Spinal cord (tissue), 9 donors: ENCODE measurements at regions not wholly inside any gene's neighbourhood (a gene's known extent, or its start where the extent isn't known, plus 50 kb on each side); places are given as distances from the start of the nearest gene placed in this dataset.
"Not testable (repeated sequence)": the region's sequence is repeated elsewhere in the genome, so short reads cannot be mapped to it uniquely, and the experiment has no call there.

Experiments used
- DNase-seq, 6 donors: peaks; one replicate each; pipeline versions ENCODE4 v3.0.0 to v3.0.0-alpha.2; 2013 to 2015; ENCODE audit warnings: low spot score in 6 of 6, low read depth in 4 of 6
- H3K27ac ChIP-seq: one replicate; pipeline ENCODE4 v1.5.1; 2013; ENCODE audit warnings: low read depth, low read length, control low read depth
- H3K27me3 ChIP-seq: one replicate; pipeline ENCODE4 v1.6.1; 2013; ENCODE audit warnings: low read length; ENCODE audit not compliant: control insufficient read depth, insufficient read depth
- H3K36me3 ChIP-seq: one replicate; pipeline ENCODE4 v1.6.1; 2013; ENCODE audit warnings: low read length; ENCODE audit not compliant: control insufficient read depth, insufficient read depth
- H3K4me1 ChIP-seq: one replicate; pipeline ENCODE4 v1.6.1; 2013; ENCODE audit warnings: low read length; ENCODE audit not compliant: control insufficient read depth, insufficient read depth
- H3K4me3 ChIP-seq: one replicate; pipeline ENCODE4 v1.5.1; 2013; ENCODE audit warnings: low read depth, low read length, control low read depth
- H3K9me3 ChIP-seq: one replicate; pipeline ENCODE4 v1.6.1; 2013; ENCODE audit warnings: low read length; ENCODE audit not compliant: control insufficient read depth, insufficient read depth
- WGBS: methylation state at CpG from one replicate; pipeline ENCODE4 v1.1.5; 2013; ENCODE audit warnings: missing lambda C conversion rate; ENCODE audit not compliant: insufficient coverage; 5-methylcytosine and 5-hydroxymethylcytosine counted together
- donor health status: healthy.

DNA sequence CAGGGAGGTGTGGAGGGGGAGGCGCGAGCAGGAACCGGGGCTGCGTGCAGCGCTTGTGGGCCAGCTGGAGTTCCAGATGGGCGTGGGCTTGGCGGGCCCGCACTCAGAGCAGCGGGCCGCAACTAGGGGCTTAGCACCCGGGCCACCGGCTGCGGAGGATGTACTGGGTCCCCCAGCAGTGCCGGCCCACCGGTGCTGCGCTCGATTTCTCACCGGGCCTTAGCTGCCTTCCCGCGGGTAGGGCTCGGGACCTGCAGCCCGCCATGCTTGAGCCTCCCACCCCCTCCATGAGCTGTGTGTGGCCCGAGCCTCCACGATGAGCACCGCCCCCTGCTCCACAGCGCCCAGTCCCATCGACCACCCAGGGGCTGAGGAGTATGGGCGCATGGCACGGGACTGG lies 309.0 kb upstream of the ELAVL2 start:
- H3K4me1 ChIP-seq, H3K27me3 ChIP-seq, H3K4me3 ChIP-seq, H3K27ac ChIP-seq, H3K9me3 ChIP-seq, DNase-seq, H3K36me3 ChIP-seq: not testable (repeated sequence)
- 95% methylated on average over 26 of the region's 29 CpGs for WGBS

DNA sequence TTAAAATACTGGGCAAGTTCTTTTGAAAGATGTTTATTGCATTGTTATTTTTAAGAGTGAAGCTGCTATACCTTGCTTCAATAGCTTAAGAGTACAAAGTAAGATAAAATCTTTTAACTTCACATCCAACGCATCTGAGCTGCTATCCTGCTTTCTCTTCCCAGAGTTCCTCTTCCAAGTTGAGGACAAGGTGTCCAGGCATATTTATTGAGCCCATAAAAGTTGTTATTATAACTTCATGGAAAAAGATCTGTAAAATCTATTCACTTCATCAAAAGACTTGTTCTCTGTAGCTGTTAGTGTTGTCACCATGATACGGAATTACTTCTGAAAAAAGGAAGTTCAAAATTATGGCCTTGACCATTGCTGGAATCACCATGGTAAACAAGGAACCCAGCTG lies 306.2 kb upstream of the ELAVL2 start:
- H3K9me3 ChIP-seq = no peaks in the 10 kb centered on the region
- no peaks in the 10 kb centered on the region for H3K4me1 ChIP-seq
- 67% methylated on average over 1 of the region's 2 CpGs for WGBS
- H3K4me3 ChIP-seq = no peak overlapping the region
- no peak for DNase-seq
- H3K27me3 ChIP-seq = no peaks in the 10 kb centered on the region
- no peak overlapping the region for H3K27ac ChIP-seq
- H3K36me3 ChIP-seq = no peaks in the 10 kb centered on the region

DNA sequence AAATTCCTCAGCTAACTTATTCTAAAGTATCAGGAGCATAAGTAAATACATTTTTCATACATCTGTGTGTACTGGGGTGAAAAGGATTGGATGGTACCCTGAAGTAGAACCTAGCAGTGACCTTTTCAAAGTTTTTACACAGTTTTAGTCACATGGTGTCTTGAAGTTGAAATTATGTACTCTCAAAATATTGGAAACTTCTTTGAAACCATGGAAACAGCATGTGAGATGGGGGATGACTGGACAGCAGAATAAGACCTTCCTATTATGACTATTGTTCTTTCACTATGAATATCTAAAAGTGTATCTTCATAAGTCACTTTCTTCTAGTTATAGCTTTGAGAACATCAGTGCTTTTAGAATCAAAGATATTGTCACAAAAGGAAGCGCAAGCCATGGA lies 301.5 kb upstream of the ELAVL2 start:
- no CpG with 5 or more reads among the region's 1 CpG for WGBS

DNA sequence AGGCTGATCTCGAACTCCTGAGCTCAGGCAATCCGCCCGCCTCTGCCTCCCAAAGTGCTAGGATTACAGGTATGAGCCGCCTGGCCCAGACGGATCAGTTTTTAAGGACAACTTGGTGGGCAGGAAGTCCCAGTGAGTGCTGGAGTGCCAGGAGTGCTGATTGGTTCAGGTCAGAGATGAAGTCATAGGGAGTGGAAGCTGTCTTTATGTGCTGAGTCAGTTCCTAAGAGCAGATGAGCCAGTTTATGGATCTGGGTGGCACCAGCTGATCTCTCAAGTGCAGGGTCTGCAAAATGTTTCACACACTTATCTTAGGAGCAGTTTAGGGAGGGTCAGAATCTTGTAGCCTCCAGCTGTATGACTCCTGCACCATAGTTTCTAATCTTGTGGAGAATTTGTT lies 292.1 kb upstream of the ELAVL2 start:
- H3K4me3 ChIP-seq = no peak overlapping the region
- no peaks in the 10 kb centered on the region for H3K9me3 ChIP-seq
- H3K36me3 ChIP-seq = no peaks in the 10 kb centered on the region
- H3K27me3 ChIP-seq = no peaks in the 10 kb centered on the region
- H3K4me1 ChIP-seq = no peaks in the 10 kb centered on the region
- WGBS = 91% methylated on average over 5 of the region's 5 CpGs
- DNase-seq = no peak
- H3K27ac ChIP-seq = no peak overlapping the region

More for the DNA sequence above, 301.5 kb upstream of the ELAVL2 start:
- no peaks in the 10 kb centered on the region for H3K36me3 ChIP-seq
- H3K27me3 ChIP-seq = no peaks in the 10 kb centered on the region
- DNase-seq = no peak
- no peak overlapping the region for H3K4me3 ChIP-seq
- no peaks in the 10 kb centered on the region for H3K9me3 ChIP-seq
- H3K27ac ChIP-seq = no peak overlapping the region
- H3K4me1 ChIP-seq = no peaks in the 10 kb centered on the region

DNA sequence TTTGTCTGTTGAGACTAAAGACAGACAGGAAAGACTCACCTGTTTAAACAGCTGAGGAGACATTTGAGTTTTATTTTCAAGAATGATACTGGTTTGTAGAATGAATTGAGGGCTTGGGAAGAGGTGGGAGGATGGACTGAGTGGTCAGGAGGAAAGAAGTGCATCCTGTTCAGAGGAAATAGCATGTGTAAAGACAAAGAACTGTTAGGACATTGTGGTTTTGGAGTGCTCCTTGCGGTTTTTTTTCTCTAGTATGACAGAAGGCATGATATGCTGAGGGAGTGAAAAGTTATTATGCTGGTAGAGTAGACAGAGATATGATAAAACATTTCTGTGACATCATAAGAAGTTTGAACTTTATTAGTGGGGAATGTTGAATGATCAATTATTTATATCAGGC lies 270.7 kb upstream of the ELAVL2 start:
- WGBS = 0% methylated on average over 1 of the region's 1 CpG
- H3K36me3 ChIP-seq = no peaks in the 10 kb centered on the region

DNA sequence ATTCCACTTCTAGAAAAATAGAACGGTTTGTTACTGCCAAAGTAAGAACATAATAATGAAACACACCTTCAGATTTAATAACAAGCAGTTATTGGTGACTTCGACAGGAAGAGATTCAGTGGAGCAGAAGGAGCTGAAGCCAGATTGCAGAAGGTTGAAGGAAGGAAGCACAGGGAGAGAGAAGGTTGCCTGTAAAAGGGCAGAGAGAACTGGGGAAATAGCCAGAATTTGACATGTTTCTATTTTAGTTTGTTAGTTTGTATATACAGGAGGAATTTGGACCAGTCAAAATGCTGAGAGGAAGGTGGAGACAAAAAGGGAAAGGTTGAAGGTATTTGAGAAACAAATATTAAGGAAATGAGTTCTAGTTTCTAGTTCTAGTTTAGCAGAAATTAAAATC lies 269.2 kb upstream of the ELAVL2 start:
- Histone ChIP-seq H3K9me3 (no peaks in the 10 kb centered on the region), H3K4me1 (no peaks in the 10 kb centered on the region), H3K4me3 (no peak overlapping the region), H3K27me3 (no peaks in the 10 kb centered on the region), H3K36me3 (no peaks in the 10 kb centered on the region), H3K27ac (no peak overlapping the region)
- no CpG with 5 or more reads among the region's 2 CpGs for WGBS
- no peak for DNase-seq

More for the DNA sequence above, 270.7 kb upstream of the ELAVL2 start:
- Histone ChIP-seq H3K27me3 (no peaks in the 10 kb centered on the region), H3K4me1 (no peaks in the 10 kb centered on the region), H3K9me3 (no peaks in the 10 kb centered on the region), H3K27ac (no peak overlapping the region), H3K4me3 (no peak overlapping the region)
- no peak for DNase-seq

DNA sequence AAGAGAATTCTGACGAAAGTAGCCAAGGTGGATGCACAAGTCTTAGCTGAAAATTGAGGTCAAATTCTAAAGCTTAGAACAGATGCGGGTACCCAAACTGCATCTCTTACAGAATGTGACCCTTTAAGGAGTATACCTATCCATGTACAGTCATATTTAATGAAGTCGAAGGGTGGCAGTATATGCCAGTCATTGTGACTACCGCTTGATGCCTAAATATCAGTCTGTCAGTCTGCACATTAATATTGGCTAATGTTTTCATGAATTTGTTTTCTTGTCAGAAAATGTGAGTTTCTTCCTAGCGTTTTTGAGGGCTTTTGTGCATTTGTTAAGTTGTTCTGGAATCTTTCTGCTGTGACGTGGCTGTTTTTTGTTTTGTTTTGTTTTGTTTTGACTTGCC lies 264.5 kb upstream of the ELAVL2 start:
- Histone ChIP-seq H3K4me3 (no peak overlapping the region), H3K27ac (no peak overlapping the region), H3K9me3 (no peaks in the 10 kb centered on the region), H3K36me3 (no peaks in the 10 kb centered on the region), H3K4me1 (no peaks in the 10 kb centered on the region), H3K27me3 (no peaks in the 10 kb centered on the region)
- WGBS = 89% methylated on average over 3 of the region's 6 CpGs
- no peak for DNase-seq

DNA sequence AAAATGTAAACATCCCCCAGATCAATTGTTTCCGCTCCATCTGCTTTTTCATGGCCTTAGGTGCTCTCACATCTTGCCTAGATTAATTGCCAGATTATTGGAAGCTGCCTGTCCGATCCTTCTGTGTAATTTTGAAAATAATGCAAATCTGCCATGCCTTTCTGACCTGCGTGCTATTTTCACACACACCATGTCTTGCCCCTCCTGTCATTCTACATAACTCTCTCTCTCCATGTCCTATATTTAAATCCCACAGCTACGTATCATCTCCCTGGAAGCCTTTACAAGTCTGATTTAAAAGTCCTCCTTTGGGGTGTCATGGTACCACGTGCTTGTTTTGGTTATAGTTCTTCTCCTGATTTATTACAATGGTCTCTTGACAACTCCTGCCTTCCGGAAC lies 247.6 kb upstream of the ELAVL2 start:
- Histone ChIP-seq H3K27me3 (no peaks in the 10 kb centered on the region), H3K36me3 (no peaks in the 10 kb centered on the region), H3K9me3 (no peaks in the 10 kb centered on the region), H3K4me1 (no peaks in the 10 kb centered on the region), H3K27ac (no peak overlapping the region), H3K4me3 (no peak overlapping the region)
- WGBS = 63% methylated on average over 3 of the region's 6 CpGs
- no peak for DNase-seq

DNA sequence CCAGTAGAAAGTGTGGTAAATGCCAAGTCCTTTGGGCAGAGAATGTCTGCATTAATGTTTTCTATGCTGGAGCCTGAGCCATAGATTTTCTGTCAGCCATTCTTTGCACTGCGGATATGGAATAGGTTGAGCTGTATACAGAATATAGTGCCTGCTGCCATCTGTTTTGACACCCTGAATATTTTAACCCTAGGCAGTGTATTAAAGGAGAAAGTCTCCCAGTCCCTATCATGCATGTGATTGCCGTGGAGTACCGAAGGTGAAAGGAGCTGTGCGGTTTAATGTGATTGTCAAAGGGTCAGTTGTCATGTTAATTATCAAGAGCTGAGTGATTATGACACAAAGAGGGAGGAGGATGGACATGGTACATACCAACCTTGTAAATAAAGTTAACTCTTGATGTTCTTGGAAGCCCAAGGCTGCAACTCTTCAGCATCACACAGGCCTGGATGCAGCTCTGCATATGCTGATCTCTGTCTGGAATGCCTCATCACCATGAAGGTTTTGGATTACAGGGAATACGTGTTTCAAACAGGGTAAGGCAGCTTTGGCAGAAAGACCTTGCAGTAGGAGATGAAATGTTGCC lies 247.1 kb upstream of the ELAVL2 start:
- H3K27ac ChIP-seq = no peak overlapping the region
- no peak overlapping the region for H3K4me3 ChIP-seq
- no peaks in the 10 kb centered on the region for H3K9me3 ChIP-seq
- WGBS = 20% methylated on average over 1 of the region's 5 CpGs
- peak in 2 of 6 donors; percentile 2 to 36 for DNase-seq
- H3K27me3 ChIP-seq = no peaks in the 10 kb centered on the region
- no peaks in the 10 kb centered on the region for H3K4me1 ChIP-seq
- no peaks in the 10 kb centered on the region for H3K36me3 ChIP-seq

DNA sequence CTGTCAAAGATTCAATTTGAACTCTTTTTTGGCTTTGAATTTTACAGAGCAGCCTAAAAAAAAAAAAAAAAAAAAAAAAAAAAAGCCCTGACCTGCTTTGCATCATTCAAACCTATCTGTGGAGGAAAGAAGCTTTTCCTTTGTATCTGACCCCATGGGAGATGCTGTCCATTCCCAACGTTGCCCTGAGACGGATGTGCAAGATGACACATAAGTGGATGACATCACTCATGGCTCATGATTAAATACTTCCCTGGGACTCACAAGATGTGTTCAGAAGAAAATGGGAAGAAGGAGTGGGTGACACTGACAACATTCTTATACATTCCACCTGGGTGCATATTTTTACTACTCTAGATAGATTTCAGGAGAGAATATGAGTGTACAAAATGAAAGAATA lies 245.7 kb upstream of the ELAVL2 start:
- Histone ChIP-seq H3K4me1 (no peaks in the 10 kb centered on the region), H3K4me3 (no peak overlapping the region), H3K27me3 (no peaks in the 10 kb centered on the region), H3K36me3 (no peaks in the 10 kb centered on the region), H3K27ac (no peak overlapping the region), H3K9me3 (no peaks in the 10 kb centered on the region)
- peak in 1 of 6 donors; percentile 4 for DNase-seq
- 60% methylated on average over 1 of the region's 2 CpGs for WGBS
